SK-N-SH treated with all-trans-retinoic acid at 6 μM for 48 hours (cell line): ENCODE measurements at regions not wholly inside any gene's neighbourhood (a gene's known extent, or its start where the extent isn't known, plus 50 kb on each side); places are given as distances from the start of the nearest gene placed in this dataset.

Experiments
- CREB5 ChIP-seq: fragments of 250-450 bp; sonication (Bioruptor Pico); IDR thresholded peaks from 2 replicates; pipeline ENCODE4 v1.5.1; 2020; ENCODE audit warnings: low read depth, mild to moderate bottlenecking, moderate library complexity
- CSDC2 ChIP-seq: fragments of 250-450 bp; sonication (Bioruptor Pico); IDR thresholded peaks from 2 replicates; pipeline ENCODE4 v1.5.0; 2020; ENCODE audit warnings: mild to moderate bottlenecking, moderate library complexity
- CSRNP3 ChIP-seq: fragments of 250-450 bp; sonication (Bioruptor Pico); IDR thresholded peaks from 2 replicates; pipeline ENCODE4 v1.5.1; 2021; ENCODE audit warnings: mild to moderate bottlenecking, moderate library complexity
- ESRRG ChIP-seq: fragments of 250-450 bp; sonication (Bioruptor Pico); IDR thresholded peaks from 2 replicates; pipeline ENCODE4 v1.6.1; 2021; ENCODE audit warnings: mild to moderate bottlenecking
- ISL1 ChIP-seq: fragments of 250-450 bp; sonication (Bioruptor Pico); IDR thresholded peaks from 2 replicates; pipeline ENCODE4 v2.1.2; 2022; ENCODE audit warnings: mild to moderate bottlenecking, moderate library complexity
- OSR1 ChIP-seq: fragments of 250-450 bp; sonication (Bioruptor Pico); IDR thresholded peaks from 2 replicates; pipeline ENCODE4 v1.8.0; 2022; ENCODE audit warnings: moderate library complexity, mild to moderate bottlenecking, inconsistent platforms
- PATZ1 ChIP-seq: fragments of 250-450 bp; sonication (Bioruptor Pico); IDR thresholded peaks from 2 replicates; pipeline ENCODE4 v1.8.0; 2020; ENCODE audit warnings: mild to moderate bottlenecking, moderate library complexity, borderline replicate concordance
- RARB ChIP-seq: fragments of 250-450 bp; sonication (Bioruptor Pico); IDR thresholded peaks from 2 replicates; pipeline ENCODE4 v1.8.0; 2021; ENCODE audit warnings: mild to moderate bottlenecking, moderate library complexity
- SNAI2 ChIP-seq: fragments of 250-450 bp; sonication (Bioruptor Pico); IDR thresholded peaks from 2 replicates; pipeline ENCODE4 v1.5.0; 2020; ENCODE audit warnings: mild to moderate bottlenecking, moderate library complexity
- TOX ChIP-seq: fragments of 250-450 bp; sonication (Bioruptor Pico); IDR thresholded peaks from 2 replicates; pipeline ENCODE4 v1.8.0; 2021; ENCODE audit warnings: mild to moderate bottlenecking, moderate library complexity, borderline replicate concordance
- ZC3H10 ChIP-seq: fragments of 250-450 bp; sonication (Bioruptor Pico); IDR thresholded peaks from 2 replicates; pipeline ENCODE4 v1.5.1; 2021; ENCODE audit warnings: mild to moderate bottlenecking, moderate library complexity
- ZFP3 ChIP-seq: fragments of 250-450 bp; sonication (Bioruptor Pico); IDR thresholded peaks from 2 replicates; pipeline ENCODE4 v1.5.0; 2020; ENCODE audit warnings: mild to moderate bottlenecking, moderate library complexity
- ZFP30 ChIP-seq: fragments of 450-650 bp; formaldehyde crosslinking; IDR thresholded peaks from 2 replicates; pipeline ENCODE4 v1.5.0; 2022; ENCODE audit warnings: mild to moderate bottlenecking, moderate library complexity

- no peak for TF ChIP-seq PATZ1 (CRISPR knock-in tag)
- no peak for TF ChIP-seq ESRRG
- no peak for TF ChIP-seq CREB5 (CRISPR knock-in tag)
- no peak for TF ChIP-seq ZFP3 (CRISPR knock-in tag)
- TF ChIP-seq CSDC2 (CRISPR knock-in tag) = no peak
- TF ChIP-seq RARB (CRISPR knock-in tag) = no peak
- TF ChIP-seq ZFP30 (CRISPR knock-in tag) = no peak
- TF ChIP-seq SNAI2 = no peak
- no peak for TF ChIP-seq OSR1 (CRISPR knock-in tag)
- TF ChIP-seq TOX (CRISPR knock-in tag) = no peak
- TF ChIP-seq CSRNP3 (CRISPR knock-in tag) = no peak
- no peak for TF ChIP-seq ZC3H10 (CRISPR knock-in tag)
- no peak for TF ChIP-seq ISL1 (CRISPR knock-in tag)
These were observed 638.5 kb downstream of the CCSER2 start for GRCh38 chr10:84966708-84967441.
